Brain microvascular endothelial cell (primary cell): ENCODE measurements at regions not wholly inside any gene's neighbourhood (a gene's known extent, or its start where the extent isn't known, plus 50 kb on each side); places are given as distances from the start of the nearest gene placed in this dataset.

ENCODE experiments used
- DNase-seq: peaks from one replicate; pipeline ENCODE4 v3.0.0-alpha.2; 2020
- H3K27ac ChIP-seq: fragments of 250-450 bp; sonication (Bioruptor Pico); 2 replicates; pipeline ENCODE4 v1.5.1; 2020; ENCODE audit warnings: mild to moderate bottlenecking, moderate library complexity
- H3K27me3 ChIP-seq: fragments of 250-450 bp; sonication (Bioruptor Pico); replicated peaks from 2 replicates; pipeline ENCODE4 v1.5.1; 2020; ENCODE audit warnings: mild to moderate bottlenecking
- H3K36me3 ChIP-seq: fragments of 250-450 bp; sonication (Bioruptor Pico); replicated peaks from 2 replicates; pipeline ENCODE4 v1.5.1; 2020; ENCODE audit warnings: mild to moderate bottlenecking
- H3K4me3 ChIP-seq: 2 replicates; pipeline ENCODE4 v1.5.1; 2011; ENCODE audit warnings: low read depth, mild to moderate bottlenecking, control low read depth, low read length, moderate library complexity
- CTCF ChIP-seq: IDR thresholded peaks from 2 replicates; pipeline ENCODE4 v1.5.1; 2011; ENCODE audit warnings: low read depth, mild to moderate bottlenecking, moderate library complexity, low read length, control low read depth, inconsistent platforms; ENCODE audit errors: missing control alignments
- in situ Hi-C: cut with HindIII; loops from 2 replicates; pipeline ENCODE4 v1.10.0; 2017; ENCODE audit warnings: low sequenced_read_pairs, low pct_ligation_motif_present

- TF ChIP-seq CTCF = no peak
- in situ Hi-C loops = no loop called here
These were observed 91.7 kb downstream of the SPATA31D1 start for GRCh38 chr9:82080265-82080664.

GRCh38 chr9:82081496-82081895 lies 92.9 kb downstream of the SPATA31D1 start:
- Histone ChIP-seq H3K36me3 (no peaks in the 10 kb centered on the region), H3K27ac (no peak overlapping the region), H3K27me3 (no peaks in the 10 kb centered on the region), H3K4me3 (no peak overlapping the region)
- in situ Hi-C loops = no loop called here
- no peak for TF ChIP-seq CTCF
- DNase-seq = no peak

More at GRCh38 chr9:82080265-82080664, 91.7 kb downstream of the SPATA31D1 start:
- DNase-seq = no peak
- H3K4me3 ChIP-seq = no peak overlapping the region
- no peak overlapping the region for H3K27ac ChIP-seq
- no peaks in the 10 kb centered on the region for H3K36me3 ChIP-seq
- H3K27me3 ChIP-seq = no peaks in the 10 kb centered on the region

- no peaks in the 10 kb centered on the region for H3K36me3 ChIP-seq
- H3K27me3 ChIP-seq = no peaks in the 10 kb centered on the region
- no peak for TF ChIP-seq CTCF
- in situ Hi-C loops = no loop called here
- no peak overlapping the region for H3K4me3 ChIP-seq
- no peak overlapping the region for H3K27ac ChIP-seq
- DNase-seq = no peak
These were observed 94.0 kb downstream of the SPATA31D1 start for GRCh38 chr9:82082563-82082962.

- no peak for TF ChIP-seq CTCF
- Histone ChIP-seq H3K4me3 (no peak overlapping the region), H3K27ac (no peak overlapping the region), H3K36me3 (no peaks in the 10 kb centered on the region), H3K27me3 (no peaks in the 10 kb centered on the region)
- no peak for DNase-seq
- in situ Hi-C loops = no loop called here
These were observed 100.0 kb downstream of the SPATA31D1 start for GRCh38 chr9:82088591-82088990.

GRCh38 chr9:82090046-82090445 lies 101.5 kb downstream of the SPATA31D1 start:
- H3K36me3 ChIP-seq = no peaks in the 10 kb centered on the region
- H3K27me3 ChIP-seq = no peaks in the 10 kb centered on the region
- in situ Hi-C loops = no loop called here
- no peak for TF ChIP-seq CTCF
- H3K4me3 ChIP-seq = no peak overlapping the region
- DNase-seq = no peak
- no peak overlapping the region for H3K27ac ChIP-seq

GRCh38 chr9:82091100-82091499 lies 102.5 kb downstream of the SPATA31D1 start:
- H3K36me3 ChIP-seq = no peaks in the 10 kb centered on the region
- in situ Hi-C loops = no loop called here
- H3K4me3 ChIP-seq = no peak overlapping the region
- DNase-seq = no peak
- H3K27me3 ChIP-seq = no peaks in the 10 kb centered on the region
- TF ChIP-seq CTCF = no peak
- H3K27ac ChIP-seq = no peak overlapping the region
